HG03460 (cell line): ENCODE measurements at regions not wholly inside any gene's neighbourhood (a gene's known extent, or its start where the extent isn't known, plus 50 kb on each side); places are given as distances from the start of the nearest gene placed in this dataset.

Experiments used
- ATAC-seq: cut with Tn5 transposase; IDR thresholded peaks from one replicate; pipeline ENCODE4 v1.9.1; 2021; ENCODE audit not compliant: unreplicated experiment

GRCh38 chr16:13393816-13394215, 492.4 kb downstream of the SHISA9 start:
- ATAC-seq = no peak

- ATAC-seq = no peak
Observed at GRCh38 chr16:13394488-13394887, 493.1 kb downstream of the SHISA9 start.

- ATAC-seq = no peak
Observed at GRCh38 chr16:13397126-13397525, 495.7 kb downstream of the SHISA9 start.

GRCh38 chr16:13401641-13402040, 500.2 kb downstream of the SHISA9 start:
- no peak for ATAC-seq

GRCh38 chr16:13402601-13403000, 501.2 kb downstream of the SHISA9 start:
- no peak for ATAC-seq

- ATAC-seq = no peak
Observed at GRCh38 chr16:13403326-13403725, 501.9 kb downstream of the SHISA9 start.

GRCh38 chr16:13414154-13414553, 505.8 kb upstream of the ERCC4 start:
- no peak for ATAC-seq

GRCh38 chr16:13419589-13419988, 500.4 kb upstream of the ERCC4 start:
- no peak for ATAC-seq

GRCh38 chr16:13421726-13422125, 498.2 kb upstream of the ERCC4 start:
- ATAC-seq = no peak

- ATAC-seq = no peak
Observed at GRCh38 chr16:13425836-13426235, 494.1 kb upstream of the ERCC4 start.

GRCh38 chr16:13426269-13426668, 493.7 kb upstream of the ERCC4 start:
- no peak for ATAC-seq

- ATAC-seq = no peak
Observed at GRCh38 chr16:13426736-13427135, 493.2 kb upstream of the ERCC4 start.

- ATAC-seq = no peak
Observed at GRCh38 chr16:13427943-13428342, 492.0 kb upstream of the ERCC4 start.

GRCh38 chr16:13429416-13429815, 490.5 kb upstream of the ERCC4 start:
- ATAC-seq = no peak

GRCh38 chr16:13435415-13435814, 484.5 kb upstream of the ERCC4 start:
- ATAC-seq = no peak

GRCh38 chr16:13435873-13436474, 484.0 kb upstream of the ERCC4 start:
- ATAC-seq = no peak

- ATAC-seq = peak; percentile 76
Observed at GRCh38 chr16:13436641-13437412, 483.1 kb upstream of the ERCC4 start.

GRCh38 chr16:13437413-13437795, 482.6 kb upstream of the ERCC4 start:
- no peak for ATAC-seq

GRCh38 chr16:13438064-13438463, 481.9 kb upstream of the ERCC4 start:
- no peak for ATAC-seq

- ATAC-seq = no peak
Observed at GRCh38 chr16:13439766-13440165, 480.2 kb upstream of the ERCC4 start.

- peak; percentile 49 for ATAC-seq
Observed at GRCh38 chr16:13441675-13442074, 478.3 kb upstream of the ERCC4 start.

- ATAC-seq = no peak
Observed at GRCh38 chr16:13448346-13448745, 471.6 kb upstream of the ERCC4 start.

- no peak for ATAC-seq
Observed at GRCh38 chr16:13453325-13453724, 466.6 kb upstream of the ERCC4 start.
